ENCODE measurements at regions not wholly inside any gene's neighbourhood (a gene's known extent, or its start where the extent isn't known, plus 50 kb on each side); places are given as distances from the start of the nearest gene placed in this dataset.

DNA sequence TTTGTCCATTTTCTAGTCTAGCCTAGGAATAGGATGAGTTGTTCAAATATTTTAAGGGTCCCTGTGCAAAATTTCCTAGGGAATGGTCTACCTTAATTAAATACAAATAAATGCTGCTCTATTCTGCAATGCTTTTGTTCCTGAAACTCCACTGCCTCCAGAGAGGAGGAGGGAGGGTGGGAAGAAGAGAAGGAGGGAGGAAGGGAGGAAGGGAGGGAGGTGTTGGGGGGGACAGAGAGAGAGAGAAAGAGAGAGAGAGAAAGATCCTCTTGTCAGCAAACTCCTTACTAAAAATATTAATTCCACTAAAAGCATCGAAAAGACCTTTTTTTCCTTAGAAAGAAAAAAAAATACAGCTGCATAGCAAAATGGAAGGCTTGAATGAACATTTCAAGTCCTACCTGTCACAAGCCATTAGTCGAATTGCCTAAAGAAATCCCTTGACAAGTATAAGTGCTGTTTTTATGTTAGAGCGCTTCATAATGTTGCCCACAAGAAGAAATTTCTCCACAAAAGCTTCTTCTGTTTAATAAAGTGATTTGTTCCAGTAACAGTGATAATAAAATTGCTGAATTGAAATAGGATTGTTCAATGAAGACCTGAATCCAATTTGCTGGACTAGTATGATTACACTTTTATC is 106.0 kb downstream of the NKX6-1 start:
- Histone ChIP-seq H3K36me3 (ENCODE audit: insufficient read depth in 1 of 2, low read depth in 1 of 2) (no peaks in the 10 kb centered on the region), H3K4me3 (no peak overlapping the region), H3K9me3 (no peaks in the 10 kb centered on the region), H3K4me1 (no peaks in the 10 kb centered on the region), H3K27me3 (ENCODE audit: insufficient read depth in 3 of 3, low read length in 2 of 3) (peaks cover 0 to 2% (median 0%) of the 10 kb centered on the region in 3 donors), H3K27ac (no peak overlapping the region)
- WGBS, 3 donors, result 79 to 87% (median 85%) methylated on average over 3 of the region's 3 CpGs
- intact Hi-C loops (cut with DNase I), result no loop called here
- TF ChIP-seq, protein P1, sequence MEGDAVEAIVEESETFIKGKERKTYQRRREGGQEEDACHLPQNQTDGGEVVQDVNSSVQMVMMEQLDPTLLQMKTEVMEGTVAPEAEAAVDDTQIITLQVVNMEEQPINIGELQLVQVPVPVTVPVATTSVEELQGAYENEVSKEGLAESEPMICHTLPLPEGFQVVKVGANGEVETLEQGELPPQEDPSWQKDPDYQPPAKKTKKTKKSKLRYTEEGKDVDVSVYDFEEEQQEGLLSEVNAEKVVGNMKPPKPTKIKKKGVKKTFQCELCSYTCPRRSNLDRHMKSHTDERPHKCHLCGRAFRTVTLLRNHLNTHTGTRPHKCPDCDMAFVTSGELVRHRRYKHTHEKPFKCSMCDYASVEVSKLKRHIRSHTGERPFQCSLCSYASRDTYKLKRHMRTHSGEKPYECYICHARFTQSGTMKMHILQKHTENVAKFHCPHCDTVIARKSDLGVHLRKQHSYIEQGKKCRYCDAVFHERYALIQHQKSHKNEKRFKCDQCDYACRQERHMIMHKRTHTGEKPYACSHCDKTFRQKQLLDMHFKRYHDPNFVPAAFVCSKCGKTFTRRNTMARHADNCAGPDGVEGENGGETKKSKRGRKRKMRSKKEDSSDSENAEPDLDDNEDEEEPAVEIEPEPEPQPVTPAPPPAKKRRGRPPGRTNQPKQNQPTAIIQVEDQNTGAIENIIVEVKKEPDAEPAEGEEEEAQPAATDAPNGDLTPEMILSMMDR (IDR thresholded peaks at IDR 0.05), result no peak
- DNase-seq (no peak), ATAC-seq (no peak)

DNA sequence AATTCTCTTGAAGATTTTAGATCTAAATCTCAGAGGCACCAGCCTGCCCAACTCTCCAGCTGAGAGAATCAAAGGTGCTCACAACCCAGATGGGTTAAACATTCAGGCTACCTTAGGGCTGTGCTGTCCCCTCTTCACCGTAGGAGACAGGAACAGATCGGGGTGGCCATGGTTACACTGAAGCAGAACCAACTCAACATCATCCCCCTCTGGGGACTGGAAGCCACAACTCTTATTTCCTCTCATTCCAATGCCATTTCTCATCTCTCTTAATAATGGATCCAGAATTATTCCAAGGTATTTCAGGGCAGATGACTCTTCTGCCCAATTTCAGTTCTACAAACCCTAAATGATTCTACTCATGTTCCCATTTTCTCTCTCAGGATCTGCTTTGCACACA is 109.7 kb downstream of the NKX6-1 start:
- H3K27ac ChIP-seq, result no peak overlapping the region
- H3K4me3 ChIP-seq, result no peak overlapping the region
- no peaks in the 10 kb centered on the region for H3K9me3 ChIP-seq
- TF ChIP-seq, protein P1 (IDR thresholded peaks at IDR 0.05), result no peak
- DNase-seq (no peak), ATAC-seq (no peak)
- WGBS, 3 donors, result 62 to 72% (median 70%) methylated on average over 2 of the region's 2 CpGs
- intact Hi-C loops (cut with DNase I), result no loop called here
- no peaks in the 10 kb centered on the region for H3K36me3 ChIP-seq (ENCODE audit: insufficient read depth in 1 of 2, low read depth in 1 of 2)
- peaks cover 0 to 2% (median 0%) of the 10 kb centered on the region in 3 donors for H3K27me3 ChIP-seq (ENCODE audit: insufficient read depth in 3 of 3, low read length in 2 of 3)
- H3K4me1 ChIP-seq, result no peaks in the 10 kb centered on the region

DNA sequence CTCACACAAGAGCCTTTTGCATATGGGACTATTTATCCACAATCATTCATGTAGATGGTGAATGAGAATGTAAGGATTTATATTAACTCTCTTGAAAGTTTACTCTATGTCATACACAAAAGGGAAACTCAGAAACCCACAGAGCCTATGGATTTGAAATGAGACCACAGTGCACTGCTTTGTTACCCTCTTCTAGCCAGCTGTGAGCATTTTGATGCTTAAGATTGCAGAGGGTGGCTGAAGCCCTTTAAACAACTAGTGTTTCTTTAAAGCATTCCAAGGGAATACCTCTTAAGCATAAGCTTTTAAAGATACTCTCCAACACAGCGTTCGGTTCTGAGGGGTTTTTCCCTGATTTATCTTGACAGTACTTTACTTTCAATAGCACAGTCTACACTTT is 113.9 kb downstream of the NKX6-1 start:
- H3K4me3 ChIP-seq, result no peak overlapping the region
- no peak overlapping the region for H3K27ac ChIP-seq
- no peaks in the 10 kb centered on the region for H3K9me3 ChIP-seq
- H3K27me3 ChIP-seq (ENCODE audit: insufficient read depth in 3 of 3, low read length in 2 of 3), result peaks cover 0 to 4% (median 0%) of the 10 kb centered on the region in 3 donors
- H3K36me3 ChIP-seq (ENCODE audit: insufficient read depth in 1 of 2, low read depth in 1 of 2), result no peaks in the 10 kb centered on the region
- intact Hi-C loops (cut with DNase I), result no loop called here
- DNase-seq, result no peak
- TF ChIP-seq, protein P1 (IDR thresholded peaks at IDR 0.05), result no peak
- WGBS, 3 donors, result 29 to 48% (median 32%) methylated on average over 2 of the region's 2 CpGs
- ATAC-seq, result no peak
- no peaks in the 10 kb centered on the region for H3K4me1 ChIP-seq

DNA sequence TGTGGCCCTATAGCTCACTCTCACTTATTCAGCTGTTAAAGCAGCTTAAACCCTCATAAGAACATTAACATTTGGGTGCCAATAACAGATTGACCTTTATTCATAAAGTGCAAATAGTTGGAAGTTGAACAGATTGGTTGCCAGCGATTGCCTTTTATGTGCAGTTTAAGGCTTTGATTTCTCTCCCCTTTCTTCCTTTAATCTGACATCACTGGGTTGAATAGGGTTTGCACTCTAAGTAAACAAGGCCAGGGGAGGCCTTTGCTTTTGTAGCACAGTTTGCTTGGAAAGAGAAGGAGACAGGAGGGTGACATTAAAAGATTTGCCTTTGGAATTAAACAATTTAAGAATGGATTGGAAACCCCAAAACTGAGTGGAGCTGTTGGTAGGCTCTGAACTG is 114.3 kb downstream of the NKX6-1 start:
- 54 to 70% (median 68%) methylated on average over 1 of the region's 1 CpG for WGBS, 3 donors
- Histone ChIP-seq H3K4me1 (no peaks in the 10 kb centered on the region), H3K4me3 (no peak overlapping the region), H3K27me3 (ENCODE audit: insufficient read depth in 3 of 3, low read length in 2 of 3) (peaks cover 0 to 4% (median 0%) of the 10 kb centered on the region in 3 donors), H3K36me3 (ENCODE audit: insufficient read depth in 1 of 2, low read depth in 1 of 2) (no peaks in the 10 kb centered on the region), H3K27ac (no peak overlapping the region), H3K9me3 (no peaks in the 10 kb centered on the region)
- ATAC-seq (no peak), DNase-seq (no peak)
- intact Hi-C loops (cut with DNase I), result no loop called here
- TF ChIP-seq, protein P1 (IDR thresholded peaks at IDR 0.05), result no peak

DNA sequence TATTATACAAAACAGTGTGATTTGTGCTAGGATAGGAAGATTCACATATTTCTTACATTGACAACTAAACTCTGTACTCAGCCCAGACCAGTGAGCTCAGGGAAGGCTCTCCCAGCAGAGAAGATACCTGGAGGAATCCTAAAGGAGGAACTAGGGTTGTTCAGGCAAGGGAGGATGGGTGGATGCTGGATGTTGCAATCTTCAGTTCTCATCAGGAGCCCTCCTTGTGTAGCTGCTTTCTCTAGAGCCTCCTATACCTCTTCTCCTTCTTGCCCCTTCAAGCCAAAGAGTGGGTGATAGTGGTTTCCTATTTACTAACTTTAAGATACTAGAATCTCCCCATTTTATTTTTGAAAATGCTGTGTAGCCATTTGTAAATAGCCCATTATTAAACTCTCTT is 117.3 kb downstream of the NKX6-1 start:
- H3K27ac ChIP-seq, result no peak overlapping the region
- ATAC-seq (no peak), DNase-seq (no peak)
- H3K9me3 ChIP-seq, result no peaks in the 10 kb centered on the region
- intact Hi-C loops (cut with DNase I), result no loop called here
- no peaks in the 10 kb centered on the region for H3K36me3 ChIP-seq (ENCODE audit: insufficient read depth in 1 of 2, low read depth in 1 of 2)
- peaks cover 2 to 4% (median 2%) of the 10 kb centered on the region in 3 donors for H3K27me3 ChIP-seq (ENCODE audit: insufficient read depth in 3 of 3, low read length in 2 of 3)
- TF ChIP-seq, protein P1 (IDR thresholded peaks at IDR 0.05), result no peak
- no peaks in the 10 kb centered on the region for H3K4me1 ChIP-seq
- H3K4me3 ChIP-seq, result no peak overlapping the region

Data from psoas muscle (tissue), 7 donors.